Calu3 (cell line): ENCODE measurements at regions not wholly inside any gene's neighbourhood (a gene's known extent, or its start where the extent isn't known, plus 50 kb on each side); places are given as distances from the start of the nearest gene placed in this dataset.

ENCODE experiments used
- BruUV-seq: library from RNA; stranded (reverse); fragments of 400-500 nt; replicated peaks from 2 replicates; lab custom pipeline; 2021; lab: Mats Ljungman, UMichigan
- CTCF ChIA-PET: fragments of 300-600 bp; sonication (Branson Sonifier 250); formaldehyde crosslinking; loops from one replicate; lab custom pipeline; 2022; ENCODE audit warnings: antibody characterized with exemption; lab: Charles Lee
- DNase-seq: peaks from one replicate; pipeline ENCODE4 v3.0.0; 2022
- H3K27ac Mint-ChIP-seq: one replicate; pipeline ENCODE4 v1.8.0; 2022; ENCODE audit warnings: mixed read lengths; ENCODE audit not compliant: unreplicated experiment
- H3K27me3 Mint-ChIP-seq: one replicate; pipeline ENCODE4 v1.8.0; 2022; ENCODE audit warnings: mixed read lengths; ENCODE audit not compliant: unreplicated experiment
- H3K36me3 Mint-ChIP-seq: one replicate; pipeline ENCODE4 v1.8.0; 2022; ENCODE audit warnings: mild to moderate bottlenecking, moderate library complexity, mixed read lengths; ENCODE audit not compliant: insufficient read depth, unreplicated experiment
- H3K4me1 Mint-ChIP-seq: one replicate; pipeline ENCODE4 v1.8.0; 2022; ENCODE audit warnings: mild to moderate bottlenecking, low read depth, mixed read lengths; ENCODE audit not compliant: unreplicated experiment
- H3K4me3 Mint-ChIP-seq: one replicate; pipeline ENCODE4 v1.8.0; 2022; ENCODE audit warnings: mild to moderate bottlenecking, low read depth, moderate library complexity, mixed read lengths; ENCODE audit not compliant: unreplicated experiment
- H3K9me3 Mint-ChIP-seq: one replicate; pipeline ENCODE4 v1.8.0; 2022; ENCODE audit warnings: low read depth, mixed read lengths; ENCODE audit not compliant: unreplicated experiment
- intact Hi-C: fragments of 100-400 bp; cut with micrococcal nuclease; formaldehyde crosslinking; loops from one replicate; pipeline ENCODE4 v1.10.0; 2022; ENCODE audit not compliant: unreplicated experiment
- TF ChIP-seq, protein P1 (sequence below): fragments of 200-600 bp; IDR thresholded peaks from one replicate; pipeline ENCODE4 v1.8.0; 2022; ENCODE audit warnings: antibody characterized with exemption; ENCODE audit not compliant: unreplicated experiment

- BruUV-seq = no TSS peak
- Mint-ChIP-seq H3K36me3 (no peaks in the 10 kb centered on the region), H3K9me3 (no peaks in the 10 kb centered on the region), H3K27ac (no peak overlapping the region), H3K4me3 (no peak overlapping the region), H3K4me1 (no peaks in the 10 kb centered on the region), H3K27me3 (no peaks in the 10 kb centered on the region)
- TF ChIP-seq, protein P1, sequence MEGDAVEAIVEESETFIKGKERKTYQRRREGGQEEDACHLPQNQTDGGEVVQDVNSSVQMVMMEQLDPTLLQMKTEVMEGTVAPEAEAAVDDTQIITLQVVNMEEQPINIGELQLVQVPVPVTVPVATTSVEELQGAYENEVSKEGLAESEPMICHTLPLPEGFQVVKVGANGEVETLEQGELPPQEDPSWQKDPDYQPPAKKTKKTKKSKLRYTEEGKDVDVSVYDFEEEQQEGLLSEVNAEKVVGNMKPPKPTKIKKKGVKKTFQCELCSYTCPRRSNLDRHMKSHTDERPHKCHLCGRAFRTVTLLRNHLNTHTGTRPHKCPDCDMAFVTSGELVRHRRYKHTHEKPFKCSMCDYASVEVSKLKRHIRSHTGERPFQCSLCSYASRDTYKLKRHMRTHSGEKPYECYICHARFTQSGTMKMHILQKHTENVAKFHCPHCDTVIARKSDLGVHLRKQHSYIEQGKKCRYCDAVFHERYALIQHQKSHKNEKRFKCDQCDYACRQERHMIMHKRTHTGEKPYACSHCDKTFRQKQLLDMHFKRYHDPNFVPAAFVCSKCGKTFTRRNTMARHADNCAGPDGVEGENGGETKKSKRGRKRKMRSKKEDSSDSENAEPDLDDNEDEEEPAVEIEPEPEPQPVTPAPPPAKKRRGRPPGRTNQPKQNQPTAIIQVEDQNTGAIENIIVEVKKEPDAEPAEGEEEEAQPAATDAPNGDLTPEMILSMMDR = no peak
- intact Hi-C loops = no loop called here
- DNase-seq = no peak
- CTCF ChIA-PET = no interaction called here
These were observed 64.8 kb upstream of the PRKAR2B start for GRCh38 chr7:106979551-106980357.

DNA sequence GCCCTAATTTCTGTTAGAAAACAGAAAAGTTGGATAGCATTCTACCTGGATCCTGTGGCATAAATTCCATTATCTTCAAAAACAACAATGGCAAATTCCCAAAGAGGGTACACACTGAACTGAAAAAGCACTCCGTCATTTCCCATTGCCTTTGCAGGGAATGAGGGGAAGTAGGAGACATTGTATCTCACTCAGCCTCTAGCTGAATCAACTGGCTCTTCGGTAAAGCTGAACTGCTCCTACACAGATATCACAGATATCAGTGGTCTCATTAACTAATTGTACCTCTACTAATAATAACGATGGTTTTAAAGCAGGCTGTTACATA, 64.2 kb upstream of the PRKAR2B start:
- no peaks in the 10 kb centered on the region for H3K27me3 Mint-ChIP-seq
- no TSS peak for BruUV-seq
- no peak for DNase-seq
- H3K27ac Mint-ChIP-seq = no peak overlapping the region
- H3K4me1 Mint-ChIP-seq = no peaks in the 10 kb centered on the region
- H3K36me3 Mint-ChIP-seq = no peaks in the 10 kb centered on the region
- H3K9me3 Mint-ChIP-seq = no peaks in the 10 kb centered on the region
- H3K4me3 Mint-ChIP-seq = no peak overlapping the region
- CTCF ChIA-PET = no interaction called here
- intact Hi-C loops = no loop called here
- TF ChIP-seq, protein P1 = no peak

DNA sequence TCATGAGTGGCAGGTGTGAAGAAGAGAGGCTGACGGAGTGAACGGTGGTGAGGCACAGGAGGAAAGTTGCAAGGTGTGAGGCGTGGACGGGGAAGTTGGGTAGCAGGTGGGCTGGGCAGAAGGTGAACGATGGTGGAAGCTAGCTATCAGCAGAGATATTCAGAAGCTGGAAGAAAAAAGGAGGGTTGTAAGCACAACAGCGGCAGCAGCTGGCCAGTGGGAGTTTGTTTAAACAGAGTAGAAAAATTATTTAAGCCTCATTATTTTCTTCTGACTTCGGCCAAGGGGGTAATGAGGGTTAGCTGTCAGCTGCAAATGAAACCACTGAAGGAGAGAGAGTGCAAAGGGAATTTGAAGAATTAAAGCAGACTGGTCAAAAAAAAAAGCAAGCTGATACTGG, 62.1 kb upstream of the PRKAR2B start:
- Mint-ChIP-seq H3K4me3 (no peak overlapping the region), H3K9me3 (no peaks in the 10 kb centered on the region), H3K27ac (no peak overlapping the region), H3K36me3 (no peaks in the 10 kb centered on the region), H3K27me3 (no peaks in the 10 kb centered on the region), H3K4me1 (no peaks in the 10 kb centered on the region)
- CTCF ChIA-PET = interaction anchor here (0.6 kb wide), 1 partner anchor 45 kb away, joined by 3 read pairs; no protein-coding TSS in a partner anchor
- TF ChIP-seq, protein P1 = no peak
- intact Hi-C loops = no loop called here
- DNase-seq = no peak
- no TSS peak for BruUV-seq

DNA sequence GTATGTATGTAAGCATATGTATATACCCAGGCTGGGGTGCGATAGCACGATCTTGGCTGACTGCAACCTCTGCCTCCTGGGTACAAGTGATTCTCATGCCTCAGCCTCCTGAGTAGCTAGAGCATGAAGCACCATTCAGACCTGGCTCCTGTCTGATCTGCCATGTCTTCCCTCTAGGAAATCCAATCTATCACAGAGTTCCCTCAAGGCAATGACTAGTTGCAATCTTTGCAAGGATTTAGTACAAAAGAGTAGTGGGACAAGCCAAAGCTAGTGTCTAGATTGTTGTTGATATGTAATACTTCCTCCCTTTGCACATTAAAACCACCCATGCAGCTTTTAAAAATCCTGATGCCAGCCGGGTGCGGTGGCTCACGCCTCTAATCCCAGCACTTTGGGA, 60.5 kb upstream of the PRKAR2B start:
- no peaks in the 10 kb centered on the region for H3K36me3 Mint-ChIP-seq
- H3K4me1 Mint-ChIP-seq = no peaks in the 10 kb centered on the region
- CTCF ChIA-PET = interaction anchor here (0.6 kb wide), 1 partner anchor 43 kb away, joined by 5 read pairs; no protein-coding TSS in a partner anchor
- no peaks in the 10 kb centered on the region for H3K27me3 Mint-ChIP-seq
- intact Hi-C loops = no loop called here
- no peak for DNase-seq
- H3K4me3 Mint-ChIP-seq = no peak overlapping the region
- H3K27ac Mint-ChIP-seq = no peak overlapping the region
- BruUV-seq = no TSS peak
- H3K9me3 Mint-ChIP-seq = no peaks in the 10 kb centered on the region
- TF ChIP-seq, protein P1 = no peak
